H1 (cell line): ENCODE measurements at regions not wholly inside any gene's neighbourhood (a gene's known extent, or its start where the extent isn't known, plus 50 kb on each side); places are given as distances from the start of the nearest gene placed in this dataset.

Experiments used
- CBX8 ChIP-seq: fragments of 300-800, 300-1000 bp; sonication (generic); IDR thresholded peaks from 2 replicates; pipeline ENCODE4 v1.7.1; 2016; ENCODE audit warnings: low read depth, low read length, borderline replicate concordance
- CEBPB ChIP-seq: IDR thresholded peaks from 2 replicates; pipeline ENCODE4 v1.6.1; 2012; ENCODE audit warnings: low read depth, low read length
- CHD2 ChIP-seq: IDR thresholded peaks from 2 replicates; pipeline ENCODE4 v1.6.1; 2012; ENCODE audit warnings: low read length, improper control_type of control experiment
- CREB1 ChIP-seq: IDR thresholded peaks from 2 replicates; pipeline ENCODE4 v1.6.1; 2012; ENCODE audit warnings: inconsistent platforms
- SAP30 ChIP-seq: fragments of 300-600 bp; sonication (generic); IDR thresholded peaks from 2 replicates; pipeline ENCODE4 v1.7.1; 2012; ENCODE audit warnings: low read length, moderate library complexity, mild to moderate bottlenecking, inconsistent platforms; ENCODE audit not compliant: insufficient read depth, insufficient replicate concordance
- TBP ChIP-seq: IDR thresholded peaks from 2 replicates; pipeline ENCODE4 v1.6.1; 2011; ENCODE audit warnings: low read depth, low read length, improper control_type of control experiment
- TEAD4 ChIP-seq: IDR thresholded peaks from 2 replicates; pipeline ENCODE4 v1.6.1; 2012; ENCODE audit warnings: low read depth, low read length, inconsistent platforms, mixed read lengths
- TF ChIP-seq, protein P1 (sequence below), 3 experiments: IDR thresholded peaks; 1 replicate in 2 of 3; 2 replicates in 1 of 3; pipeline versions ENCODE4 v1.5.1 to v1.6.1; 2011; ENCODE audit warnings: low read length in 3 of 3, mild to moderate bottlenecking in 3 of 3, inconsistent platforms in 2 of 3, low read depth in 1 of 3, moderate library complexity in 1 of 3; ENCODE audit not compliant: insufficient read depth in 1 of 3; ENCODE audit errors: control extremely low read depth in 1 of 3

DNA sequence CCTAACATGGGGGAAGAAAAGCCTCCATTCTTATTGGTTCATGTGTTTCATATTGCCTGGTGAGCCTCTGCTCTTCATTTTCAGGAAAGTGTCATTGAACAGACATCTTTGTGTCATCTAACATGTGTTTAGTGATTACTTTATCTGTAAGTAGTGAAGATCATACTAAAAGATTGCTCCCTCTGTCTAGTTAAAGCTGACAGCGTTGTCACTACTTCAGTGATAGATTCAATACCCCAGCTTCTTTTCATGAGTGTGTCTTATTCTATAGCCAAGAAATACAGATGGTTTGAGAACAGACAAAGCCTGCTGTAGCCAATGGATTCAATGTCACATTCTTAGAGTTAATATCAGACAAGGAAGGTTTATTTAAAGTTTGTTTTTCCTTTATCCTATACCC, 85.1 kb downstream of the NKX6-1 start (continued):
- TF ChIP-seq, protein P1, sequence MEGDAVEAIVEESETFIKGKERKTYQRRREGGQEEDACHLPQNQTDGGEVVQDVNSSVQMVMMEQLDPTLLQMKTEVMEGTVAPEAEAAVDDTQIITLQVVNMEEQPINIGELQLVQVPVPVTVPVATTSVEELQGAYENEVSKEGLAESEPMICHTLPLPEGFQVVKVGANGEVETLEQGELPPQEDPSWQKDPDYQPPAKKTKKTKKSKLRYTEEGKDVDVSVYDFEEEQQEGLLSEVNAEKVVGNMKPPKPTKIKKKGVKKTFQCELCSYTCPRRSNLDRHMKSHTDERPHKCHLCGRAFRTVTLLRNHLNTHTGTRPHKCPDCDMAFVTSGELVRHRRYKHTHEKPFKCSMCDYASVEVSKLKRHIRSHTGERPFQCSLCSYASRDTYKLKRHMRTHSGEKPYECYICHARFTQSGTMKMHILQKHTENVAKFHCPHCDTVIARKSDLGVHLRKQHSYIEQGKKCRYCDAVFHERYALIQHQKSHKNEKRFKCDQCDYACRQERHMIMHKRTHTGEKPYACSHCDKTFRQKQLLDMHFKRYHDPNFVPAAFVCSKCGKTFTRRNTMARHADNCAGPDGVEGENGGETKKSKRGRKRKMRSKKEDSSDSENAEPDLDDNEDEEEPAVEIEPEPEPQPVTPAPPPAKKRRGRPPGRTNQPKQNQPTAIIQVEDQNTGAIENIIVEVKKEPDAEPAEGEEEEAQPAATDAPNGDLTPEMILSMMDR (IDR thresholded peaks at IDR 0.05; ENCODE audit: control extremely low read depth in 1 of 3, insufficient read depth in 1 of 3, low read depth in 1 of 3, low read length in 3 of 3) = no peak
- no peak for TF ChIP-seq TEAD4
- TF ChIP-seq CREB1 = no peak
- TF ChIP-seq CBX8 = no peak
- no peak for TF ChIP-seq SAP30
- no peak for TF ChIP-seq CHD2
- TF ChIP-seq CEBPB = no peak
- TF ChIP-seq TBP = no peak
